Trophoblast cell (in vitro differentiated cells and primary cell): ENCODE measurements at regions not wholly inside any gene's neighbourhood (a gene's known extent, or its start where the extent isn't known, plus 50 kb on each side); places are given as distances from the start of the nearest gene placed in this dataset.

ENCODE experiments used
- DNase-seq, 2 donors: peaks; one replicate each; pipeline ENCODE4 v3.0.0-alpha.2; 2016
- H2AFZ ChIP-seq: 2 replicates; pipeline ENCODE4 v1.6.1; 2013; ENCODE audit warnings: low read length, moderate library complexity, mild to moderate bottlenecking; ENCODE audit not compliant: insufficient read depth, poor library complexity
- H2AK5ac ChIP-seq: 2 replicates; pipeline ENCODE4 v1.6.1; 2013; ENCODE audit warnings: mild to moderate bottlenecking, low read length
- H2BK120ac ChIP-seq: 2 replicates; pipeline ENCODE4 v1.6.1; 2013; ENCODE audit warnings: low read length, mild to moderate bottlenecking, moderate library complexity; ENCODE audit not compliant: insufficient read depth, poor library complexity
- H2BK12ac ChIP-seq: 2 replicates; pipeline ENCODE4 v1.6.1; 2013; ENCODE audit warnings: mild to moderate bottlenecking, low read length, moderate library complexity
- H2BK5ac ChIP-seq: 2 replicates; pipeline ENCODE4 v1.6.1; 2013; ENCODE audit warnings: low read length, low read depth, moderate library complexity, mild to moderate bottlenecking; ENCODE audit not compliant: poor library complexity
- H3K14ac ChIP-seq: 2 replicates; pipeline ENCODE4 v1.6.1; 2013; ENCODE audit warnings: mild to moderate bottlenecking, low read length
- H3K18ac ChIP-seq: 2 replicates; pipeline ENCODE4 v1.6.1; 2013; ENCODE audit warnings: mild to moderate bottlenecking, low read length
- H3K23ac ChIP-seq: 2 replicates; pipeline ENCODE4 v1.6.1; 2013; ENCODE audit warnings: low read length
- H3K27ac ChIP-seq: 2 replicates; pipeline ENCODE4 v1.5.1; 2013; ENCODE audit warnings: low read depth, mild to moderate bottlenecking, inconsistent platforms, low read length, moderate library complexity
- H3K27me3 ChIP-seq: 2 replicates; pipeline ENCODE4 v1.6.1; 2013; ENCODE audit warnings: inconsistent platforms, mild to moderate bottlenecking, low read length, moderate library complexity; ENCODE audit not compliant: insufficient read depth
- H3K36me3 ChIP-seq, 2 experiments: 1 replicate in 1 of 2; 2 replicates in 1 of 2; pipeline ENCODE4 v1.6.1; 2013; ENCODE audit warnings: low read length in 2 of 2, mild to moderate bottlenecking in 2 of 2, moderate library complexity in 1 of 2; ENCODE audit not compliant: insufficient read depth in 2 of 2, control insufficient read depth in 1 of 2
- H3K4ac ChIP-seq: 2 replicates; pipeline ENCODE4 v1.6.1; 2013; ENCODE audit warnings: low read depth, mild to moderate bottlenecking, low read length, moderate library complexity
- H3K4me1 ChIP-seq, 2 experiments: 1 replicate in 1 of 2; 2 replicates in 1 of 2; pipeline ENCODE4 v1.6.1; 2013; ENCODE audit warnings: low read length in 2 of 2, mild to moderate bottlenecking in 2 of 2, moderate library complexity in 1 of 2; ENCODE audit not compliant: insufficient read depth in 2 of 2, control insufficient read depth in 1 of 2
- H3K4me2 ChIP-seq: 2 replicates; pipeline ENCODE4 v1.6.1; 2013; ENCODE audit warnings: inconsistent platforms, mild to moderate bottlenecking, low read length, moderate library complexity
- H3K4me3 ChIP-seq: 2 replicates; pipeline ENCODE4 v1.5.1; 2013; ENCODE audit warnings: mild to moderate bottlenecking, low read depth, low read length, inconsistent platforms
- H3K79me1 ChIP-seq: one replicate; pipeline ENCODE4 v1.6.1; 2013; ENCODE audit warnings: low read length
- H3K79me2 ChIP-seq: 2 replicates; pipeline ENCODE4 v1.6.1; 2013; ENCODE audit warnings: low read length, mild to moderate bottlenecking; ENCODE audit not compliant: control insufficient read depth, insufficient read depth, poor library complexity
- H3K9ac ChIP-seq: 2 replicates; pipeline ENCODE4 v1.6.1; 2013; ENCODE audit warnings: mild to moderate bottlenecking, low read length
- H3K9me3 ChIP-seq: 2 replicates; pipeline ENCODE4 v1.6.1; 2013; ENCODE audit warnings: low read depth, mild to moderate bottlenecking, control low read depth, inconsistent platforms, low read length; ENCODE audit not compliant: insufficient read depth
- H4K12ac ChIP-seq: 2 replicates; pipeline ENCODE4 v1.6.1; 2013; ENCODE audit warnings: low read depth, mild to moderate bottlenecking, low read length, moderate library complexity
- H4K8ac ChIP-seq: 2 replicates; pipeline ENCODE4 v1.6.1; 2013; ENCODE audit warnings: low read depth, mild to moderate bottlenecking, low read length, moderate library complexity
- H4K91ac ChIP-seq: one replicate; pipeline ENCODE4 v1.6.1; 2013; ENCODE audit warnings: low read depth, mild to moderate bottlenecking, low read length, moderate library complexity
- WGBS: extraction: QIAGEN DNeasy Blood & Tissue Kit; methylation state at CpG from one replicate; pipeline ENCODE4 v1.1.7; 2013; ENCODE audit warnings: missing lambda C conversion rate; ENCODE audit not compliant: insufficient read length, insufficient coverage; ENCODE audit errors: extremely low coverage; 5-methylcytosine and 5-hydroxymethylcytosine counted together

GRCh38 chr22:27329131-27329850, 472.3 kb downstream of the MN1 start:
- Histone ChIP-seq H3K27me3 (no peaks in the 10 kb centered on the region), H2BK12ac (no peak overlapping the region), H3K4me1 (no peaks in the 10 kb centered on the region), H2BK120ac (no peak overlapping the region), H3K4me2 (no peak overlapping the region), H2AK5ac (no peak overlapping the region), H4K91ac (no peak overlapping the region), H4K12ac (no peak overlapping the region), H3K36me3 (no peaks in the 10 kb centered on the region), H3K18ac (no peak overlapping the region), H3K4ac (no peak overlapping the region), H3K27ac (no peak overlapping the region), H2AFZ (no peak overlapping the region), H3K9me3 (peaks cover 2% of the 10 kb centered on the region), H3K4me3 (no peak overlapping the region), H3K9ac (no peak overlapping the region), H3K79me1 (no peaks in the 10 kb centered on the region), H3K14ac (no peak overlapping the region), H3K23ac (no peak overlapping the region), H4K8ac (no peak overlapping the region), H3K79me2 (no peaks in the 10 kb centered on the region), H2BK5ac (no peak overlapping the region)
- DNase-seq: no peak
- no CpG with 5 or more reads among the region's 13 CpGs for WGBS

- no peak overlapping the region for H3K18ac ChIP-seq
Observed at GRCh38 chr22:27329966-27330645, 471.4 kb downstream of the MN1 start.

GRCh38 chr22:27331526-27332281, 469.9 kb downstream of the MN1 start:
- H3K27ac ChIP-seq: no peak overlapping the region
- no peak overlapping the region for H3K4ac ChIP-seq
- no peak overlapping the region for H4K12ac ChIP-seq
- no peak overlapping the region for H3K18ac ChIP-seq
- H3K79me1 ChIP-seq: no peaks in the 10 kb centered on the region
- no peaks in the 10 kb centered on the region for H3K4me1 ChIP-seq
- WGBS: no CpG with 5 or more reads among the region's 16 CpGs
- no peaks in the 10 kb centered on the region for H3K36me3 ChIP-seq
- H2BK12ac ChIP-seq: no peak overlapping the region
- H4K8ac ChIP-seq: no peak overlapping the region
- H2BK5ac ChIP-seq: no peak overlapping the region
- H3K4me3 ChIP-seq: no peak overlapping the region
- H3K23ac ChIP-seq: no peak overlapping the region
- H2AK5ac ChIP-seq: no peak overlapping the region
- no peak overlapping the region for H4K91ac ChIP-seq
- DNase-seq: no peak
- H3K14ac ChIP-seq: no peak overlapping the region
- no peak overlapping the region for H2AFZ ChIP-seq
- H3K4me2 ChIP-seq: no peak overlapping the region
- H3K9ac ChIP-seq: no peak overlapping the region
- H3K9me3 ChIP-seq: peaks cover 2% of the 10 kb centered on the region
- no peak overlapping the region for H2BK120ac ChIP-seq
- no peaks in the 10 kb centered on the region for H3K79me2 ChIP-seq
- no peaks in the 10 kb centered on the region for H3K27me3 ChIP-seq

More at GRCh38 chr22:27329966-27330645, 471.4 kb downstream of the MN1 start:
- Histone ChIP-seq H2BK12ac (no peak overlapping the region), H3K79me1 (no peaks in the 10 kb centered on the region), H3K9me3 (peaks cover 2% of the 10 kb centered on the region), H3K9ac (peak overlapping the region; percentile 11), H3K27ac (no peak overlapping the region), H4K8ac (no peak overlapping the region), H4K91ac (no peak overlapping the region), H3K14ac (no peak overlapping the region), H3K4me2 (no peak overlapping the region), H2AK5ac (no peak overlapping the region), H2BK120ac (no peak overlapping the region), H2BK5ac (no peak overlapping the region), H3K79me2 (no peaks in the 10 kb centered on the region), H3K23ac (no peak overlapping the region), H4K12ac (no peak overlapping the region), H3K4ac (no peak overlapping the region), H3K4me1 (no peaks in the 10 kb centered on the region), H2AFZ (no peak overlapping the region), H3K36me3 (no peaks in the 10 kb centered on the region), H3K4me3 (no peak overlapping the region), H3K27me3 (no peaks in the 10 kb centered on the region)
- no CpG with 5 or more reads among the region's 3 CpGs for WGBS
- DNase-seq: no peak

GRCh38 chr22:27335102-27335660, 466.4 kb downstream of the MN1 start:
- H3K27ac ChIP-seq: no peak overlapping the region
- H2BK120ac ChIP-seq: no peak overlapping the region
- no peaks in the 10 kb centered on the region for H3K36me3 ChIP-seq
- H3K18ac ChIP-seq: no peak overlapping the region
- H4K91ac ChIP-seq: no peak overlapping the region
- no peak overlapping the region for H4K12ac ChIP-seq
- H3K23ac ChIP-seq: no peak overlapping the region
- no peaks in the 10 kb centered on the region for H3K4me1 ChIP-seq
- H3K9ac ChIP-seq: no peak overlapping the region
- H3K4ac ChIP-seq: no peak overlapping the region
- H3K27me3 ChIP-seq: no peaks in the 10 kb centered on the region
- H2AFZ ChIP-seq: no peak overlapping the region
- no peaks in the 10 kb centered on the region for H3K79me1 ChIP-seq
- no peak overlapping the region for H2BK5ac ChIP-seq
- no peak overlapping the region for H3K4me2 ChIP-seq
- H2AK5ac ChIP-seq: no peak overlapping the region
- no peak for DNase-seq
- no peak overlapping the region for H3K14ac ChIP-seq
- H3K4me3 ChIP-seq: no peak overlapping the region
- H4K8ac ChIP-seq: no peak overlapping the region
- no peak overlapping the region for H2BK12ac ChIP-seq
- no peaks in the 10 kb centered on the region for H3K79me2 ChIP-seq
- WGBS: no CpG with 5 or more reads among the region's 3 CpGs
- no peaks in the 10 kb centered on the region for H3K9me3 ChIP-seq
